HEK293T (cell line): ENCODE measurements at regions not wholly inside any gene's neighbourhood (a gene's known extent, or its start where the extent isn't known, plus 50 kb on each side); places are given as distances from the start of the nearest gene placed in this dataset.
A peak's percentile ranks its signal among the peaks of the same experiment; 100 is the strongest.

Experiments
- CTCF ChIA-PET: fragments of 350-600 bp; formaldehyde crosslinking; extraction: SDS; loops from one replicate; lab custom pipeline; 2021; ENCODE audit warnings: antibody characterized with exemption, inconsistent platforms; lab: Yijun Ruan, JAX
- POLR2A ChIA-PET: fragments of 350-600 bp; formaldehyde crosslinking; extraction: SDS; loops from one replicate; lab custom pipeline; 2020; ENCODE audit warnings: antibody characterized with exemption, inconsistent platforms; lab: Yijun Ruan, JAX
- DNase-seq: peaks from one replicate; pipeline ENCODE4 v3.0.0; 2012; ENCODE audit warnings: mixed read lengths; ENCODE audit errors: extremely low spot score
- ARNT ChIP-seq: fragments of 450-650 bp; IDR thresholded peaks from 2 replicates; pipeline ENCODE4 v1.6.1; 2017; ENCODE audit warnings: mild to moderate bottlenecking
- BHLHE40 ChIP-seq: fragments of 450-650 bp; IDR thresholded peaks from 2 replicates; pipeline ENCODE4 v1.6.1; 2016; ENCODE audit warnings: mild to moderate bottlenecking, moderate library complexity, borderline replicate concordance
- CTBP1 ChIP-seq: fragments of 450-650 bp; IDR thresholded peaks from 2 replicates; pipeline ENCODE4 v1.6.1; 2016; ENCODE audit warnings: borderline replicate concordance
- ELF4 ChIP-seq: fragments of 450-650 bp; IDR thresholded peaks from 2 replicates; pipeline ENCODE4 v1.6.1; 2017; ENCODE audit warnings: antibody characterized with exemption
- FOXA1 ChIP-seq: fragments of 450-650 bp; IDR thresholded peaks from 2 replicates; pipeline ENCODE4 v1.6.1; 2016; ENCODE audit warnings: mild to moderate bottlenecking
- FOXK2 ChIP-seq: fragments of 450-650 bp; IDR thresholded peaks from 2 replicates; pipeline ENCODE4 v1.6.1; 2016; ENCODE audit warnings: mild to moderate bottlenecking
- FOXM1 ChIP-seq: fragments of 450-650 bp; IDR thresholded peaks from 2 replicates; pipeline ENCODE4 v1.6.1; 2017; ENCODE audit warnings: mild to moderate bottlenecking, borderline replicate concordance
- HDGF ChIP-seq: fragments of 450-650 bp; IDR thresholded peaks from 2 replicates; pipeline ENCODE4 v1.6.1; 2017; ENCODE audit warnings: antibody characterized with exemption, borderline replicate concordance
- L3MBTL2 ChIP-seq: fragments of 450-650 bp; conservative IDR thresholded peaks from 2 replicates; pipeline ENCODE4 v1.6.1; 2016; ENCODE audit warnings: mild to moderate bottlenecking
- LEF1 ChIP-seq: fragments of 450-650 bp; IDR thresholded peaks from 2 replicates; pipeline ENCODE4 v1.6.1; 2017; ENCODE audit warnings: mild to moderate bottlenecking, borderline replicate concordance
- NFRKB ChIP-seq: fragments of 450-650 bp; IDR thresholded peaks from 2 replicates; pipeline ENCODE4 v1.6.1; 2016; ENCODE audit warnings: mild to moderate bottlenecking, moderate library complexity
- SP1 ChIP-seq: fragments of 450-650 bp; IDR thresholded peaks from 2 replicates; pipeline ENCODE4 v1.6.1; 2017
- SUZ12 ChIP-seq: fragments of 450-650 bp; IDR thresholded peaks from 2 replicates; pipeline ENCODE4 v1.6.1; 2016; ENCODE audit warnings: mild to moderate bottlenecking
- TARDBP ChIP-seq: fragments of 450-650 bp; IDR thresholded peaks from 2 replicates; pipeline ENCODE4 v1.6.1; 2016
- ZNF384 ChIP-seq: fragments of 450-650 bp; IDR thresholded peaks from 2 replicates; pipeline ENCODE4 v1.6.1; 2016
- TF ChIP-seq, protein P1 (sequence below): fragments of 450-650 bp; IDR thresholded peaks from 2 replicates; pipeline ENCODE4 v1.6.1; 2016

DNA sequence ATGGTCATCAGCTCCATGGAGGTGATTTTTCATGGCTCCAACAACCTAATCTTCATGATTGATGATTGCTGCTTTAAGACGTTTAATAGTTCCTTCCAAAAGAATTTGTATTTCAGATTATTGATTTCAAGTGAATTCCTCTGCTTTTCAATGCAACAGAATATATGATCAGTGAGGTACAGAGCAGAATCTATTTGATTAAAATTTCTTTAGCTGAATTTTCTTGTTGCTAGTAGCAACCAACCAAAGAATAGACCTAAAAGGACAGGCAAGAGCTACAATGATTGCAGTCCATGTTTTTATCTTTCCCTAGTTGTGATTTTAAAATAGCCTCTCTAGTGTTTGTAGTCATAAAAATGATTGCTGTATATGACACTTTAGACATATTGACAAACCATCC, 76.8 kb upstream of the SCEL start:
- ChIA-PET POLR2A (interaction anchor here (1.3 kb wide), 2 partner anchors 130 to 132 kb away, joined by 3 read pairs; partner anchors contain the start of gene MYCBP2), CTCF (interaction anchor here (1.7 kb wide), 1 partner anchor 19 kb away, joined by 8 read pairs; no protein-coding TSS in a partner anchor)
- no peak for TF ChIP-seq CTBP1
- no peak for TF ChIP-seq SUZ12
- no peak for TF ChIP-seq L3MBTL2
- no peak for TF ChIP-seq FOXK2
- TF ChIP-seq TARDBP = no peak
- no peak for DNase-seq

DNA sequence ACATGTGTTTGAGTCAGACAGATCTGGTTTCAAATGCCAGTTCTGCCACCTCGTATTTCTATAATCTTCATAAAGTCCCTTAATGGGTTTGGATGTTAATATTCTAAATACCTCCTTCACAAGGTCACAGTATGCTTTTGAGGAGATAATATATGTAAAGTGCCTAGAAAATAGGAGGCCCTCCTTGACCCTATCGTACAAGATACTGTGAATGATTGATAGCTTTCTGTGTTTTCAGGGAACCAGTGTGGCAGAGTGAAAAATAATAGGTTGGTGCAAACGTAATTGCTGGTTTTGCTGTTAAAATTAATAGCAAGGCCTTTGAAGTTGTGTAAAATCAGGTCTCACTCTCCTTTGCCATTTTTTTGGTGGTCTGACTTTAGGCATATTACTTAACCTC, 77.5 kb upstream of the SCEL start:
- CTCF ChIA-PET = interaction anchor here (1.7 kb wide), 1 partner anchor 20 kb away, joined by 8 read pairs; no protein-coding TSS in a partner anchor
- DNase-seq = no peak
- TF ChIP-seq, protein P1, sequence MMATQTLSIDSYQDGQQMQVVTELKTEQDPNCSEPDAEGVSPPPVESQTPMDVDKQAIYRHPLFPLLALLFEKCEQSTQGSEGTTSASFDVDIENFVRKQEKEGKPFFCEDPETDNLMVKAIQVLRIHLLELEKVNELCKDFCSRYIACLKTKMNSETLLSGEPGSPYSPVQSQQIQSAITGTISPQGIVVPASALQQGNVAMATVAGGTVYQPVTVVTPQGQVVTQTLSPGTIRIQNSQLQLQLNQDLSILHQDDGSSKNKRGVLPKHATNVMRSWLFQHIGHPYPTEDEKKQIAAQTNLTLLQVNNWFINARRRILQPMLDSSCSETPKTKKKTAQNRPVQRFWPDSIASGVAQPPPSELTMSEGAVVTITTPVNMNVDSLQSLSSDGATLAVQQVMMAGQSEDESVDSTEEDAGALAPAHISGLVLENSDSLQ = peak; percentile 65
- TF ChIP-seq LEF1 = no peak
- POLR2A ChIA-PET = interaction anchor here (1.3 kb wide), 1 partner anchor 129 kb away, joined by 3 read pairs; no protein-coding TSS in a partner anchor

DNA sequence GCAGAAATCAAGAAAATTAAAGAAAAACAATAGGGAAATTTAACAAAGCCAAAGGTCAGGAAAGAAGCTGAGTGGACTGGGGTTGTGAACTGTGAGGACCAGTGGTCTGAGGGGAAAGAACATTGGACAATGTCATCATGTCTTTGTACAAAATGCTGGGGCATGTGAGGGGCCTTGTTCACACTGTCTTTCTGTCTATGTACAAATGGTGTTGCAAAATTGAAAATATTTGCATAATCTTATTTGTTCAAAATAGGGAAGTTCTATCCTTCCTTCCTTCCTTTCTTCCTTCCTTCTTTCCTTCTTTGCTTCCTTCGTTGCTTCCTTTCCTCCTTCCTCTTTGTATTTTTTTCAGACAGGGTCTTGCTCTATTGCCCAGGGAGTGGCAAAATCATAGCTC, 79.2 kb upstream of the SCEL start:
- ChIA-PET CTCF (interaction anchor here (1.1 kb wide), 1 partner anchor 23 kb away, joined by 3 read pairs; no protein-coding TSS in a partner anchor), POLR2A (no interaction called here)
- no peak for TF ChIP-seq BHLHE40
- TF ChIP-seq CTBP1 = no peak
- TF ChIP-seq SUZ12 = no peak
- TF ChIP-seq FOXM1 = no peak
- TF ChIP-seq ELF4 = no peak
- no peak for TF ChIP-seq SP1
- TF ChIP-seq ZNF384 = no peak
- TF ChIP-seq FOXK2 = no peak
- no peak for DNase-seq

DNA sequence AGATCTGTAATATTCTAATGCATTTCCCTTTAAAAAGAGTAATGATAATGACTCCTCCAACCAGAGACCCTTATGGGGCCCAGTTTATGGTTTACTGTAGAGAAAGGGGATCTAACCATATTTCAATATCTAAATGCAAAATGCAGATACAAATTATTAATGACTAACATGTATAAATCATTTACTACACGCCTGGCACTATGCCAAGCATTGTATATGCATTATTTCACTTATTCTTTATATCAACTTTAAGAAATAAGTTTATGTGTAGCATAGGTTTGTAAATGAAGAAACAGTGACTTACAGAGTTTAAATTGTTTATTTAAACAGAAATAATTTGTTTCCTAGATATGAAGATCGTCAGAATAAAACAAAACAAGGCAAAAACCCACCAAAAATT, 86.2 kb upstream of the SCEL start:
- TF ChIP-seq FOXA1 = no peak
- TF ChIP-seq, protein P1 = no peak
- TF ChIP-seq CTBP1 = no peak
- TF ChIP-seq ELF4 = no peak
- no peak for TF ChIP-seq BHLHE40
- TF ChIP-seq HDGF = no peak
- ChIA-PET CTCF (no interaction called here), POLR2A (no interaction called here)
- DNase-seq = no peak

DNA sequence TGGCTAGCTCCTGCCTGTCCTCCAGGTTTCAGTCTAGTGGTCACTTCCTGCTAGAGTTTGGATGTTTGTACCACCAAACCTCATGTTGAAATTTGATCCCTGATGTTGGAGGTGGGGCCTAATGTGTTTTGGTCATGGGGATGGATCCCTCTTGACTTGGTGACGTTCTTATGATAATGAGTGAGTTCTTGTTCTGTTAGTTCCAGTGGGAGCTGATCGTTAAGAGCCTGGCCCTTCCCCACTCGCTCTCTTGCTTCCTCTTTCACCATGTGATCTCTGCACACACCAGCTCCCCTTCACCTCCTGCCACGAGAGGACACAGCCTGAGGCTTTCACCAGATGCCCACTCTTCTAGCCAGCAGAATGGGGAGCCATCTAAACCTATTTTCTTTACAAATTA, 86.8 kb upstream of the SCEL start:
- DNase-seq = no peak
- TF ChIP-seq BHLHE40 (no peak), TARDBP (no peak), NFRKB (no peak), ELF4 (no peak), CTBP1 (no peak), SUZ12 (no peak), L3MBTL2 (no peak), ZNF384 (no peak), ARNT (no peak), LEF1 (no peak), FOXK2 (no peak), HDGF (no peak), FOXA1 (no peak), SP1 (no peak), FOXM1 (no peak)
- TF ChIP-seq, protein P1 = no peak
- CTCF ChIA-PET = no interaction called here
- POLR2A ChIA-PET = no interaction called here

DNA sequence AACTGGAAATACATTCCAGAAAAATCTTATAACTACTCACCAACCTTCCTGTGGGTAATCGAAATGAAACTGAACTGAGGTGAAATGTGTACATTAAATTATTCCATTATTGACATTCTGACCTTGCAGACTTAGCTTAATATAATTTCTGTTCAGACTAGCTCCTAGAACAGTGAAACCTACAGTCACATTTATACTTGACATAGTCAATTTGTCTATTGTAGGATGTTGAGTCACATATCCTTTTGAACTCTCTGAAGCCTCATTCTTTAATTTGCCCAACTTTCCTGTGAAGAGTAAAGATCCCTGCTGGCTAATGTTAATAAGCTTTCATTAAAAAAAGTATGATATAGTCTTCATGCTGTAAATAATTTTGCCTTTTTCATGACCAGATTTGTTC, 92.0 kb upstream of the SCEL start:
- TF ChIP-seq LEF1 (no peak), NFRKB (no peak), CTBP1 (no peak), HDGF (no peak), ELF4 (no peak), SP1 (no peak), L3MBTL2 (no peak), ARNT (no peak), ZNF384 (no peak), FOXA1 (no peak), FOXK2 (no peak), FOXM1 (no peak), SUZ12 (no peak), BHLHE40 (no peak)
- TF ChIP-seq, protein P1 = no peak
- POLR2A ChIA-PET = no interaction called here

More for the DNA sequence above, 92.0 kb upstream of the SCEL start:
- CTCF ChIA-PET = no interaction called here
- no peak for DNase-seq
